ENCODE measurements at regions not wholly inside any gene's neighbourhood (a gene's known extent, or its start where the extent isn't known, plus 50 kb on each side); places are given as distances from the start of the nearest gene placed in this dataset.

- DNase-seq = no peak
Observed at GRCh38 chr10:78961760-78962159, 107.0 kb upstream of the ZMIZ1 start.

GRCh38 chr10:78963074-78964034 lies 105.4 kb upstream of the ZMIZ1 start:
- no peak for DNase-seq

GRCh38 chr10:78964274-78964951 lies 104.4 kb upstream of the ZMIZ1 start:
- no peak for DNase-seq

GRCh38 chr10:78964952-78965633 lies 103.7 kb upstream of the ZMIZ1 start:
- no peak for DNase-seq

GRCh38 chr10:78966182-78966787 lies 102.5 kb upstream of the ZMIZ1 start:
- DNase-seq = no peak

- DNase-seq = no peak
Observed at GRCh38 chr10:78966844-78967488, 101.8 kb upstream of the ZMIZ1 start.

- no peak for DNase-seq
Observed at GRCh38 chr10:78968300-78968942, 100.3 kb upstream of the ZMIZ1 start.

- DNase-seq = no peak
Observed at GRCh38 chr10:78968943-78969342, 99.8 kb upstream of the ZMIZ1 start.

- no peak for DNase-seq
Observed at GRCh38 chr10:78969719-78970118, 99.0 kb upstream of the ZMIZ1 start.

- no peak for DNase-seq
Observed at GRCh38 chr10:78970261-78970660, 98.5 kb upstream of the ZMIZ1 start.

- no peak for DNase-seq
Observed at GRCh38 chr10:78971094-78971682, 97.6 kb upstream of the ZMIZ1 start.

- no peak for DNase-seq
Observed at GRCh38 chr10:78972160-78972946, 96.4 kb upstream of the ZMIZ1 start.

GRCh38 chr10:78972947-78973900 lies 95.5 kb upstream of the ZMIZ1 start:
- DNase-seq = peak; percentile 45

GRCh38 chr10:78973901-78974616 lies 94.7 kb upstream of the ZMIZ1 start:
- peak; percentile 74 for DNase-seq

GRCh38 chr10:78974617-78975317 lies 94.0 kb upstream of the ZMIZ1 start:
- DNase-seq = no peak

GRCh38 chr10:78975926-78976325 lies 92.8 kb upstream of the ZMIZ1 start:
- no peak for DNase-seq

GRCh38 chr10:78976825-78977755 lies 91.7 kb upstream of the ZMIZ1 start:
- DNase-seq = no peak
